ENCODE measurements at regions not wholly inside any gene's neighbourhood (a gene's known extent, or its start where the extent isn't known, plus 50 kb on each side); places are given as distances from the start of the nearest gene placed in this dataset.

GRCh38 chr3:59450946-59451763 lies 401.3 kb upstream of the CFAP20DC start:
- TF ChIP-seq YY1 (IDR thresholded peaks at IDR 0.05; ENCODE audit: insufficient read depth, insufficient read length) (no peak), SUZ12 (IDR thresholded peaks at IDR 0.05; ENCODE audit: extremely low read depth, insufficient read depth, insufficient read length) (no peak), ZNF274 (IDR thresholded peaks at IDR 0.05; ENCODE audit: low read depth, low read length) (no peak)
- no peaks in the 10 kb centered on the region for H3K27me3 ChIP-seq (ENCODE audit: insufficient read depth, insufficient read length)
- H3K4me1 ChIP-seq (ENCODE audit: insufficient read depth, insufficient read length), result no peaks in the 10 kb centered on the region
- no peaks in the 10 kb centered on the region for H3K9me3 ChIP-seq (ENCODE audit: insufficient read depth, low read length)
- H3K9ac ChIP-seq (ENCODE audit: insufficient read length, low read depth), result no peak overlapping the region
- no peak for DNase-seq (ENCODE audit: low read depth, low spot score)
- H3K4me3 ChIP-seq (ENCODE audit: insufficient read length, low read depth), result no peak overlapping the region
- H3K36me3 ChIP-seq (ENCODE audit: insufficient read depth, insufficient read length, low read length), result no peaks in the 10 kb centered on the region

- Histone ChIP-seq H3K36me3 (ENCODE audit: insufficient read depth, insufficient read length, low read length) (no peaks in the 10 kb centered on the region), H3K4me1 (ENCODE audit: insufficient read depth, insufficient read length) (no peaks in the 10 kb centered on the region), H3K4me3 (ENCODE audit: insufficient read length, low read depth) (no peak overlapping the region), H3K9me3 (ENCODE audit: insufficient read depth, low read length) (no peaks in the 10 kb centered on the region), H3K9ac (ENCODE audit: insufficient read length, low read depth) (no peak overlapping the region), H3K27me3 (ENCODE audit: insufficient read depth, insufficient read length) (no peaks in the 10 kb centered on the region)
- DNase-seq (ENCODE audit: low read depth, low spot score), result no peak
- TF ChIP-seq YY1 (IDR thresholded peaks at IDR 0.05; ENCODE audit: insufficient read depth, insufficient read length), result no peak
- no peak for TF ChIP-seq ZNF274 (IDR thresholded peaks at IDR 0.05; ENCODE audit: low read depth, low read length)
- TF ChIP-seq SUZ12 (IDR thresholded peaks at IDR 0.05; ENCODE audit: extremely low read depth, insufficient read depth, insufficient read length), result no peak
Measured at GRCh38 chr3:59450437-59450836, 400.6 kb upstream of the CFAP20DC start.

- TF ChIP-seq ZNF274 (IDR thresholded peaks at IDR 0.05; ENCODE audit: low read depth, low read length) (no peak), SUZ12 (IDR thresholded peaks at IDR 0.05; ENCODE audit: extremely low read depth, insufficient read depth, insufficient read length) (no peak), YY1 (IDR thresholded peaks at IDR 0.05; ENCODE audit: insufficient read depth, insufficient read length) (no peak)
- no peak for DNase-seq (ENCODE audit: low read depth, low spot score)
- H3K4me3 ChIP-seq (ENCODE audit: insufficient read length, low read depth), result no peak overlapping the region
Measured at GRCh38 chr3:59446775-59447465, 397.1 kb upstream of the CFAP20DC start.

GRCh38 chr3:59444676-59445075 lies 394.9 kb upstream of the CFAP20DC start:
- Histone ChIP-seq H3K36me3 (ENCODE audit: insufficient read depth, insufficient read length, low read length) (no peaks in the 10 kb centered on the region), H3K9ac (ENCODE audit: insufficient read length, low read depth) (no peak overlapping the region), H3K4me3 (ENCODE audit: insufficient read length, low read depth) (no peak overlapping the region), H3K4me1 (ENCODE audit: insufficient read depth, insufficient read length) (no peaks in the 10 kb centered on the region), H3K9me3 (ENCODE audit: insufficient read depth, low read length) (no peaks in the 10 kb centered on the region), H3K27me3 (ENCODE audit: insufficient read depth, insufficient read length) (peaks cover 6% of the 10 kb centered on the region)
- no peak for TF ChIP-seq ZNF274 (IDR thresholded peaks at IDR 0.05; ENCODE audit: low read depth, low read length)
- TF ChIP-seq SUZ12 (IDR thresholded peaks at IDR 0.05; ENCODE audit: extremely low read depth, insufficient read depth, insufficient read length), result no peak
- no peak for TF ChIP-seq YY1 (IDR thresholded peaks at IDR 0.05; ENCODE audit: insufficient read depth, insufficient read length)
- DNase-seq (ENCODE audit: low read depth, low spot score), result no peak

More at GRCh38 chr3:59446775-59447465, 397.1 kb upstream of the CFAP20DC start:
- Histone ChIP-seq H3K9ac (ENCODE audit: insufficient read length, low read depth) (no peak overlapping the region), H3K36me3 (ENCODE audit: insufficient read depth, insufficient read length, low read length) (no peaks in the 10 kb centered on the region), H3K9me3 (ENCODE audit: insufficient read depth, low read length) (no peaks in the 10 kb centered on the region), H3K4me1 (ENCODE audit: insufficient read depth, insufficient read length) (no peaks in the 10 kb centered on the region), H3K27me3 (ENCODE audit: insufficient read depth, insufficient read length) (no peaks in the 10 kb centered on the region)

GRCh38 chr3:59444294-59444671 lies 394.5 kb upstream of the CFAP20DC start:
- H3K4me3 ChIP-seq (ENCODE audit: insufficient read length, low read depth), result no peak overlapping the region
- no peak for DNase-seq (ENCODE audit: low read depth, low spot score)
- H3K4me1 ChIP-seq (ENCODE audit: insufficient read depth, insufficient read length), result no peaks in the 10 kb centered on the region
- H3K9ac ChIP-seq (ENCODE audit: insufficient read length, low read depth), result no peak overlapping the region
- peaks cover 7% of the 10 kb centered on the region for H3K27me3 ChIP-seq (ENCODE audit: insufficient read depth, insufficient read length)
- no peaks in the 10 kb centered on the region for H3K9me3 ChIP-seq (ENCODE audit: insufficient read depth, low read length)
- no peaks in the 10 kb centered on the region for H3K36me3 ChIP-seq (ENCODE audit: insufficient read depth, insufficient read length, low read length)
- TF ChIP-seq YY1 (IDR thresholded peaks at IDR 0.05; ENCODE audit: insufficient read depth, insufficient read length), result no peak
- no peak for TF ChIP-seq ZNF274 (IDR thresholded peaks at IDR 0.05; ENCODE audit: low read depth, low read length)
- no peak for TF ChIP-seq SUZ12 (IDR thresholded peaks at IDR 0.05; ENCODE audit: extremely low read depth, insufficient read depth, insufficient read length)

GRCh38 chr3:59443618-59444293 lies 393.9 kb upstream of the CFAP20DC start:
- no peaks in the 10 kb centered on the region for H3K36me3 ChIP-seq (ENCODE audit: insufficient read depth, insufficient read length, low read length)
- TF ChIP-seq SUZ12 (IDR thresholded peaks at IDR 0.05; ENCODE audit: extremely low read depth, insufficient read depth, insufficient read length) (no peak), YY1 (IDR thresholded peaks at IDR 0.05; ENCODE audit: insufficient read depth, insufficient read length) (no peak), ZNF274 (IDR thresholded peaks at IDR 0.05; ENCODE audit: low read depth, low read length) (no peak)
- no peaks in the 10 kb centered on the region for H3K9me3 ChIP-seq (ENCODE audit: insufficient read depth, low read length)
- no peak overlapping the region for H3K9ac ChIP-seq (ENCODE audit: insufficient read length, low read depth)
- no peaks in the 10 kb centered on the region for H3K4me1 ChIP-seq (ENCODE audit: insufficient read depth, insufficient read length)
- H3K4me3 ChIP-seq (ENCODE audit: insufficient read length, low read depth), result no peak overlapping the region
- H3K27me3 ChIP-seq (ENCODE audit: insufficient read depth, insufficient read length), result peaks cover 12% of the 10 kb centered on the region
- no peak for DNase-seq (ENCODE audit: low read depth, low spot score)

GRCh38 chr3:59442046-59442445 lies 392.2 kb upstream of the CFAP20DC start:
- DNase-seq (ENCODE audit: low read depth, low spot score), result peak; percentile 2

More at GRCh38 chr3:59442046-59442445, 392.2 kb upstream of the CFAP20DC start:
- no peak overlapping the region for H3K9ac ChIP-seq (ENCODE audit: insufficient read length, low read depth)
- H3K27me3 ChIP-seq (ENCODE audit: insufficient read depth, insufficient read length), result peaks cover 12% of the 10 kb centered on the region
- no peaks in the 10 kb centered on the region for H3K4me1 ChIP-seq (ENCODE audit: insufficient read depth, insufficient read length)
- no peaks in the 10 kb centered on the region for H3K36me3 ChIP-seq (ENCODE audit: insufficient read depth, insufficient read length, low read length)
- no peak overlapping the region for H3K4me3 ChIP-seq (ENCODE audit: insufficient read length, low read depth)
- no peaks in the 10 kb centered on the region for H3K9me3 ChIP-seq (ENCODE audit: insufficient read depth, low read length)
- no peak for TF ChIP-seq ZNF274 (IDR thresholded peaks at IDR 0.05; ENCODE audit: low read depth, low read length)
